H1 (cell line): ENCODE measurements at regions not wholly inside any gene's neighbourhood (a gene's known extent, or its start where the extent isn't known, plus 50 kb on each side); places are given as distances from the start of the nearest gene placed in this dataset.

Source experiments
- CTCF ChIA-PET: fragments of 300-600 bp; sonication (Branson Sonifier 250); formaldehyde crosslinking; loops from one replicate; lab custom pipeline; 2021; ENCODE audit not compliant: partially characterized antibody; lab: Charles Lee
- POLR2A ChIA-PET: fragments of 300-600 bp; sonication (Branson Sonifier 250); formaldehyde crosslinking; loops from one replicate; lab custom pipeline; 2021; ENCODE audit warnings: inconsistent platforms; ENCODE audit not compliant: partially characterized antibody; lab: Charles Lee
- DNase-seq, 2 experiments: peaks; one replicate each; pipeline versions ENCODE4 v3.0.0 to v3.0.0-alpha.2; 2010 to 2022; ENCODE audit warnings: low spot score in 2 of 2, low read depth in 1 of 2, mixed read lengths in 1 of 2
- FAIRE-seq: peaks from 2 replicates; lab custom pipeline; 2011; peaks lifted over from hg19 to GRCh38; lab: Jason Lieb, UNC
- H2AFZ ChIP-seq: 2 replicates; pipeline ENCODE4 v1.8.1; 2012; ENCODE audit warnings: low read length, inconsistent platforms
- H2AK5ac ChIP-seq: 2 replicates; pipeline ENCODE4 v1.6.1; 2013; ENCODE audit warnings: low read depth, low read length
- H2BK120ac ChIP-seq: replicated peaks from 2 replicates; pipeline ENCODE3; 2013; ENCODE audit warnings: low read depth, low read length, inconsistent platforms
- H2BK12ac ChIP-seq: 2 replicates; pipeline ENCODE4 v1.6.1; 2013; ENCODE audit warnings: low read depth, low read length
- H2BK15ac ChIP-seq: 2 replicates; pipeline ENCODE4 v1.6.1; 2013; ENCODE audit warnings: low read length
- H2BK20ac ChIP-seq: 2 replicates; pipeline ENCODE4 v1.6.1; 2013; ENCODE audit warnings: low read length
- H2BK5ac ChIP-seq: 2 replicates; pipeline ENCODE4 v1.6.1; 2013; ENCODE audit warnings: low read depth, low read length
- H3K14ac ChIP-seq: 2 replicates; pipeline ENCODE4 v1.6.1; 2013; ENCODE audit warnings: inconsistent platforms; ENCODE audit not compliant: insufficient read length
- H3K18ac ChIP-seq: 2 replicates; pipeline ENCODE4 v1.6.1; 2013; ENCODE audit warnings: low read length; ENCODE audit errors: extremely low read depth
- H3K23ac ChIP-seq: 2 replicates; pipeline ENCODE4 v1.6.1; 2013; ENCODE audit warnings: inconsistent platforms; ENCODE audit not compliant: insufficient read length
- H3K23me2 ChIP-seq: 2 replicates; pipeline ENCODE4 v1.6.1; 2013; ENCODE audit warnings: low read depth, low read length
- H3K27ac ChIP-seq: 2 replicates; pipeline ENCODE4 v1.6.1; 2011; ENCODE audit warnings: low read depth, low read length, inconsistent platforms
- H3K27me3 ChIP-seq, 4 experiments: replicated peaks in 1 of 4; 1 replicate in 1 of 4; 2 replicates in 3 of 4; pipeline versions ENCODE4 v1.6.1 to v1.8.1; 2011 to 2013; ENCODE audit warnings: low read length in 3 of 4, mild to moderate bottlenecking in 3 of 4, inconsistent platforms in 2 of 4, mixed read lengths in 2 of 4, moderate library complexity in 1 of 4; ENCODE audit not compliant: control insufficient read depth in 3 of 4, insufficient read depth in 3 of 4; ENCODE audit errors: extremely low read depth in 1 of 4
- H3K36me3 ChIP-seq, 4 experiments: 2 replicates each; pipeline versions ENCODE4 v1.6.1 to v1.8.1; 2011 to 2013; ENCODE audit warnings: mild to moderate bottlenecking in 4 of 4, low read length in 3 of 4, moderate library complexity in 2 of 4, control low read depth in 1 of 4, inconsistent platforms in 1 of 4; ENCODE audit not compliant: insufficient read depth in 4 of 4, control insufficient read depth in 2 of 4
- H3K4ac ChIP-seq: replicated peaks from 2 replicates; pipeline ENCODE3; 2013; ENCODE audit warnings: low read length, low read depth, mixed read lengths, inconsistent platforms; ENCODE audit not compliant: insufficient read length
- H3K4me1 ChIP-seq, 4 experiments: replicated peaks in 1 of 4; 1 replicate in 1 of 4; 2 replicates in 3 of 4; pipeline versions ENCODE4 v1.6.1 to v1.8.1; 2011 to 2013; ENCODE audit warnings: low read length in 3 of 4, inconsistent platforms in 2 of 4, mixed read lengths in 1 of 4; ENCODE audit not compliant: insufficient read depth in 4 of 4, control insufficient read depth in 3 of 4
- H3K4me2 ChIP-seq, 2 experiments: 2 replicates each; pipeline versions ENCODE4 v1.6.1 to v1.8.1; 2011 to 2013; ENCODE audit warnings: low read depth in 2 of 2, low read length in 2 of 2, control low read depth in 1 of 2, inconsistent platforms in 1 of 2, mild to moderate bottlenecking in 1 of 2; ENCODE audit not compliant: insufficient read depth in 1 of 2
- H3K4me3 ChIP-seq, 4 experiments: fragments of 200-600, 300-600 bp in 1 of 4; sonication (generic), shearing (Covaris generic), sonication (Bioruptor Twin) in 1 of 4; 2 replicates each; pipeline versions ENCODE4 v1.5.1 to v1.8.1; 2011 to 2016; ENCODE audit warnings: low read length in 4 of 4, low read depth in 3 of 4, control low read depth in 2 of 4, inconsistent platforms in 2 of 4, mild to moderate bottlenecking in 2 of 4, mixed read lengths in 1 of 4, moderate library complexity in 1 of 4; ENCODE audit not compliant: insufficient read depth in 2 of 4; ENCODE audit errors: extremely low read depth in 1 of 4
- H3K56ac ChIP-seq: replicated peaks from 2 replicates; pipeline ENCODE3; 2013; ENCODE audit warnings: low read depth, mild to moderate bottlenecking, mixed read lengths, low read length, inconsistent platforms; ENCODE audit not compliant: insufficient read length
- H3K79me1 ChIP-seq: 2 replicates; pipeline ENCODE4 v1.6.1; 2013; ENCODE audit warnings: low read depth, low read length, control low read depth
- H3K79me2 ChIP-seq, 2 experiments: 2 replicates each; pipeline versions ENCODE4 v1.6.1 to v1.8.1; 2012 to 2013; ENCODE audit warnings: low read length in 2 of 2, mild to moderate bottlenecking in 2 of 2, inconsistent platforms in 1 of 2; ENCODE audit not compliant: insufficient read depth in 2 of 2, control insufficient read depth in 1 of 2
- H3K9ac ChIP-seq, 4 experiments: replicated peaks in 1 of 4; 1 replicate in 1 of 4; 2 replicates in 3 of 4; pipeline versions ENCODE4 v1.6.1 to v1.8.1; 2011 to 2013; ENCODE audit warnings: low read depth in 3 of 4, low read length in 3 of 4, control low read depth in 2 of 4, mild to moderate bottlenecking in 2 of 4, moderate library complexity in 2 of 4, inconsistent platforms in 1 of 4; ENCODE audit errors: extremely low read depth in 1 of 4
- H3K9me3 ChIP-seq, 2 experiments: 2 replicates each; pipeline versions ENCODE4 v1.6.1 to v1.8.1; 2012 to 2013; ENCODE audit warnings: mild to moderate bottlenecking in 2 of 2, moderate library complexity in 2 of 2, control low read depth in 1 of 2, inconsistent platforms in 1 of 2, low read depth in 1 of 2, low read length in 1 of 2, mixed read lengths in 1 of 2; ENCODE audit not compliant: insufficient read depth in 2 of 2
- H4K20me1 ChIP-seq, 2 experiments: replicated peaks in 1 of 2; 2 replicates each; pipeline versions ENCODE3 to v1.8.1; 2011 to 2013; ENCODE audit warnings: inconsistent platforms in 2 of 2, low read length in 2 of 2, mild to moderate bottlenecking in 1 of 2; ENCODE audit not compliant: insufficient read depth in 2 of 2, control insufficient read depth in 1 of 2
- H4K5ac ChIP-seq: 2 replicates; pipeline ENCODE4 v1.6.1; 2013; ENCODE audit warnings: low read length, low read depth, mixed read lengths, inconsistent platforms; ENCODE audit not compliant: insufficient read length
- H4K8ac ChIP-seq: 2 replicates; pipeline ENCODE4 v1.8.0; 2013; ENCODE audit warnings: mild to moderate bottlenecking, moderate library complexity, low read length, inconsistent platforms; ENCODE audit not compliant: insufficient read depth; ENCODE audit errors: extremely low read depth
- H4K91ac ChIP-seq: replicated peaks from 2 replicates; pipeline ENCODE3; 2013; ENCODE audit warnings: low read length, mixed read lengths, inconsistent platforms; ENCODE audit not compliant: insufficient read length
- BACH1 ChIP-seq: IDR thresholded peaks from 2 replicates; pipeline ENCODE4 v1.6.1; 2012; ENCODE audit warnings: low read length, improper control_type of control experiment
- CBX8 ChIP-seq: fragments of 300-800, 300-1000 bp; sonication (generic); IDR thresholded peaks from 2 replicates; pipeline ENCODE4 v1.7.1; 2016; ENCODE audit warnings: low read depth, low read length, borderline replicate concordance
- GTF2F1 ChIP-seq: IDR thresholded peaks from 2 replicates; pipeline ENCODE4 v1.6.1; 2012; ENCODE audit warnings: low read depth, low read length, improper control_type of control experiment, borderline replicate concordance
- HDAC2 ChIP-seq, 2 experiments: fragments of 300-600 bp in 1 of 2; sonication (generic) in 1 of 2; IDR thresholded peaks; 2 replicates each; pipeline ENCODE4 v1.6.1; 2011 to 2012; ENCODE audit warnings: low read depth in 2 of 2, low read length in 2 of 2, mild to moderate bottlenecking in 2 of 2, moderate library complexity in 2 of 2, borderline replicate concordance in 1 of 2, inconsistent platforms in 1 of 2
- KDM4A ChIP-seq: IDR thresholded peaks from one replicate; pipeline ENCODE4 v1.7.1; 2012; ENCODE audit warnings: low read depth, mild to moderate bottlenecking, moderate library complexity, low read length, inconsistent platforms; ENCODE audit not compliant: severe bottlenecking
- MAFK ChIP-seq: IDR thresholded peaks from 2 replicates; pipeline ENCODE4 v1.6.1; 2012; ENCODE audit warnings: low read depth, mild to moderate bottlenecking, improper control_type of control experiment, low read length
- RFX5 ChIP-seq: IDR thresholded peaks from 2 replicates; pipeline ENCODE4 v1.6.1; 2011; ENCODE audit warnings: low read depth, low read length, improper control_type of control experiment, borderline replicate concordance
- RNF2 ChIP-seq: fragments of 200-900, 300-1000 bp; sonication (generic); IDR thresholded peaks from 2 replicates; pipeline ENCODE4 v1.7.1; 2016; ENCODE audit warnings: borderline replicate concordance, low read depth, mild to moderate bottlenecking, antibody characterized with exemption, low read length; ENCODE audit not compliant: poor library complexity, severe bottlenecking; ENCODE audit errors: missing control alignments
- RXRA ChIP-seq: IDR thresholded peaks from 2 replicates; pipeline ENCODE4 v1.6.1; 2011; ENCODE audit warnings: low read depth, mild to moderate bottlenecking, low read length, moderate library complexity; ENCODE audit not compliant: insufficient read depth
- SAP30 ChIP-seq: fragments of 300-600 bp; sonication (generic); IDR thresholded peaks from 2 replicates; pipeline ENCODE4 v1.7.1; 2012; ENCODE audit warnings: low read length, moderate library complexity, mild to moderate bottlenecking, inconsistent platforms; ENCODE audit not compliant: insufficient read depth, insufficient replicate concordance
- SIN3A ChIP-seq, 2 experiments: IDR thresholded peaks in 1 of 2; conservative IDR thresholded peaks in 1 of 2; 2 replicates each; pipeline ENCODE4 v1.6.1; 2011 to 2012; ENCODE audit warnings: low read length in 2 of 2, improper control_type of control experiment in 1 of 2, low read depth in 1 of 2, mild to moderate bottlenecking in 1 of 2
- SIRT6 ChIP-seq: IDR thresholded peaks from one replicate; pipeline ENCODE4 v1.7.1; 2012; ENCODE audit warnings: low read length, inconsistent platforms
- SP1 ChIP-seq: IDR thresholded peaks from 2 replicates; pipeline ENCODE4 v1.6.1; 2011; ENCODE audit warnings: low read depth, low read length
- TEAD4 ChIP-seq: IDR thresholded peaks from 2 replicates; pipeline ENCODE4 v1.6.1; 2012; ENCODE audit warnings: low read depth, low read length, inconsistent platforms, mixed read lengths
- WGBS, 2 experiments: shearing (Covaris generic) in 1 of 2; methylation state at CpG; one replicate each; pipeline versions ENCODE4 v1.1.6 to v1.1.7; 2013 to 2015; ENCODE audit warnings: low lambda C conversion rate in 2 of 2, mixed read lengths in 2 of 2, inconsistent platforms in 1 of 2, low coverage in 1 of 2, missing lambda C conversion rate in 1 of 2; ENCODE audit not compliant: insufficient replicate concordance in 2 of 2, insufficient coverage in 1 of 2, insufficient read length in 1 of 2; ENCODE audit errors: extremely low coverage in 1 of 2, missing lambda C conversion rate in 1 of 2; 5-methylcytosine and 5-hydroxymethylcytosine counted together

GRCh38 chr12:30415777-30416176 lies 279.9 kb downstream of the IPO8 start:
- TF ChIP-seq KDM4A (no peak), RNF2 (no peak), RXRA (no peak), BACH1 (no peak), GTF2F1 (no peak), TEAD4 (no peak), SIN3A (conservative IDR thresholded peaks at IDR 0.05 in 1 of 2, IDR thresholded peaks at IDR 0.05 in 1 of 2; ENCODE audit: low read depth in 1 of 2, low read length in 2 of 2) (no peak), SP1 (no peak), CBX8 (no peak), SAP30 (no peak), RFX5 (no peak), MAFK (no peak), HDAC2 (IDR thresholded peaks at IDR 0.05; ENCODE audit: borderline replicate concordance in 1 of 2, low read depth in 2 of 2, low read length in 2 of 2) (no peak), SIRT6 (no peak)
- TF ChIP-seq, all 59 proteins: peak for 0

More at GRCh38 chr12:30415777-30416176, 279.9 kb downstream of the IPO8 start:
- Histone ChIP-seq H4K5ac (no peak overlapping the region), H3K23me2 (no peaks in the 10 kb centered on the region; the same call in 1 of the 2 replicates), H3K23ac (no peak overlapping the region), H3K4ac (no peak overlapping the region), H3K4me3 (no peak overlapping the region), H3K4me1 (no peaks in the 10 kb centered on the region), H2BK20ac (no peak overlapping the region), H3K36me3 (no peaks in the 10 kb centered on the region), H2BK120ac (no peak overlapping the region), H2BK12ac (no peak overlapping the region), H3K79me1 (no peaks in the 10 kb centered on the region), H3K18ac (no peak overlapping the region), H4K8ac (no peak overlapping the region), H3K9ac (no peak overlapping the region), H2AFZ (no peak overlapping the region), H4K20me1 (no peaks in the 10 kb centered on the region), H2BK15ac (no peak overlapping the region), H3K56ac (no peak overlapping the region), H3K4me2 (no peak overlapping the region), H3K27ac (no peak overlapping the region), H2AK5ac (no peak overlapping the region), H3K14ac (no peak overlapping the region), H2BK5ac (no peak overlapping the region), H3K27me3 (no peaks in the 10 kb centered on the region), H3K79me2 (no peaks in the 10 kb centered on the region), H4K91ac (no peak overlapping the region), H3K9me3 (peaks cover 0 to 8% of the 10 kb centered on the region in 2 experiments; a peak in 1 of 4 replicates)
- POLR2A ChIA-PET, result no interaction called here
- FAIRE-seq, result no peak
- no peak for DNase-seq
- 86% methylated on average over 4 of the region's 4 CpGs; no CpG with 5 or more reads in 1 of the 2 experiments for WGBS, 2 experiments
- CTCF ChIA-PET, result interaction anchor here (0.5 kb wide), 1 partner anchor 90 kb away, joined by 3 read pairs; no protein-coding TSS in a partner anchor
